HG03196 (cell line): ENCODE measurements at regions not wholly inside any gene's neighbourhood (a gene's known extent, or its start where the extent isn't known, plus 50 kb on each side); places are given as distances from the start of the nearest gene placed in this dataset.
A peak's percentile ranks its signal among the peaks of the same experiment; 100 is the strongest.
"Not testable (repeated sequence)": the region's sequence is repeated elsewhere in the genome, so short reads cannot be mapped to it uniquely, and the experiment has no call there.

ENCODE experiments used
- ATAC-seq: cut with Tn5 transposase; IDR thresholded peaks from one replicate; pipeline ENCODE4 v1.9.1; 2021; ENCODE audit not compliant: unreplicated experiment

GRCh38 chr4:84126911-84127310 lies 372.2 kb downstream of the NKX6-1 start:
- ATAC-seq = not testable (repeated sequence)

- no peak for ATAC-seq
Measured at GRCh38 chr4:84126061-84126787, 372.9 kb downstream of the NKX6-1 start.

DNA sequence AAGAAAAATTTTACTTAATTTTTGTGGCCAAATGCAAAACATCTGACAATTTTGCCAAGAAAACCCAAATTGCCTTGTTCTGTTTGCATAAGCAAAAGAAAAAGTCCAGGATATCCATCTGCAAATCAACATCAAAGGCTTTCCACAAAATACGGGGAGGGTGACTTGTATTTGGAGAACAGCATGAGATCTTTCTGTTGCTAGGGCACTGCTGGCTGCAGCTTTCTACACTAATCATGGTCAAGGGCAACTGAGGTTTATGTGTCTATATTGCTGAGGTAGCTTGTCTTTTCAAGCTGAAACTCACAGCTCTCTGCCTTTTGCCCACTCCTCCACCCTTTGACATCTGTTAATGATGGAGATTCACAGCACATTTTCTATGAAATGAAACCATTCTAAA lies 389.1 kb downstream of the NKX6-1 start:
- ATAC-seq = no peak

- ATAC-seq = not testable (repeated sequence)
Measured at GRCh38 chr4:84101653-84102625, 397.2 kb downstream of the NKX6-1 start.

DNA sequence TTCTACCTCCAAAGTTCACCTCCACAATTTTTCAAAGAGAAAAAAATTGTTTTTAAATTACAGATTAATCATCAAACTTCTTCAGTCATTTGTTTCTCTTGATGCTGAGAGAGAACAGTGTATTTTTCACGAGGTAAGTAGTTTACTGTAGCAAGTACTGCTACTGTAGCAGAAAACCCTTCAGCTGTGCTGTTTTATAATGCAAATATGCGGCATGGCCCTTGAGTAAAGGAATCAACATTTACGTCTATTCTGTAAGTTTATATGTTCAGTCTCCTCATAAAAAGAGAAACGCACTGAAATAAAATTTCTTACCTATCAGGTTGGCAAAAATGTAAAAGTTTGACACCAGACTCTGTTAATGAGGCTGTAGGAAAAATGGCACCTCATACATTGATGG lies 399.0 kb downstream of the NKX6-1 start:
- ATAC-seq = no peak

GRCh38 chr4:84099599-84099998 lies 399.5 kb downstream of the NKX6-1 start:
- no peak for ATAC-seq

- no peak for ATAC-seq
Measured at GRCh38 chr4:84091266-84091665, 407.8 kb downstream of the NKX6-1 start.

DNA sequence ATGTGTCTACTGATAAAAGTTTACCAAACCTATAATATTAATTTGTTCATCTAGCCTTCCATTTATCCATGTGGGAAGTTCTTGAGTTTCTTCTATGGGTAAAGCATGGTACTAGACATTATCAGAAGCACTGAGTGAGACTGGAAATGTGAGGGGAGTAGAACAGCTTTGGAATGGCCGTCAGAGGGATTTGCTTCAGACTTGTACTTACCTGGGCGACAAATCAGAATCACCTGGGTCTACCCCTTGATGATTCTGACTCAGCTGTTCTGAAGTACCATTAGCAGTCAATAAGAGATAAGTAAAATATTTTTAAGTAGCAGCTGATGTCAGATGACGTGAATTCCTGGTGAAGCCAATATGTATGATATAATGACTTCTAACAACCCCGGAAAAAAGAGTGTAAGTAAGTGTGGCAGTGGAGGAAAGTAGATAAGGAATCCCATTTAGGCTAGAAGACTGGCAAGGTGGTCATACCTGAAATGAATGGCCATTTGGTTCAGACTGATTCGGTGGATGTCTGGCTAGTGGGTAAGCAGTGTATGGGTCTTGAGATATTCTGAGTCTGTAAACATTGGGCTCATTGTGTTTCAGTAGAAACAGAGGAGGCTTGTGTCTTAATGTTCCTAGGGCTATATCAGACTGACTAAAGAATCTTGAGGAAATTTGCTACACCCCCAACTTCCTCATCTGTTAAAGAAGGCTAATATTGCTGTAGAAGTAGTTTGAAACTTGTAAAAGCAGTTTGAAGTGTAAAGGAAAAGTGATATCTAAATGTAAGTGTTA lies 409.2 kb downstream of the NKX6-1 start:
- no peak for ATAC-seq

GRCh38 chr4:84085986-84086385 lies 413.1 kb downstream of the NKX6-1 start:
- no peak for ATAC-seq

DNA sequence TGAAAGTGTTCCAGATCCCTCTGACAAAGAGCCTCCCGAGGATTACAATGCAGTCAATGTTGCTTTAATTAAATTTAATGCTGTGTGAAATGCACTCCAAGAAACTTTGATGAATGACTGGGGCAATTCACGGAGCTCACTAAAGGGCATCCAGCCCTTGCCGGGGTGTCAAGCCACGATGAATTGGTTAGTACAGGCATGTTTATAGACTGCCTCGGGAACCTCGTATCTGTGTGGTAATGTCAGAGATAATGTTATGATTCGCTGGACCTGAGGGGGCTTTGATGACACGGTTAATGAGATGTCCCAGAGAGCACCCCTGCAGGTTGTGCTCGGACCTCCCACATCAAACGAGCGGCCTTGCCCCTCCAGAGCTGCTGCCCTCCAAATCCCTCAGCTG lies 428.8 kb downstream of the NKX6-1 start:
- no peak for ATAC-seq

DNA sequence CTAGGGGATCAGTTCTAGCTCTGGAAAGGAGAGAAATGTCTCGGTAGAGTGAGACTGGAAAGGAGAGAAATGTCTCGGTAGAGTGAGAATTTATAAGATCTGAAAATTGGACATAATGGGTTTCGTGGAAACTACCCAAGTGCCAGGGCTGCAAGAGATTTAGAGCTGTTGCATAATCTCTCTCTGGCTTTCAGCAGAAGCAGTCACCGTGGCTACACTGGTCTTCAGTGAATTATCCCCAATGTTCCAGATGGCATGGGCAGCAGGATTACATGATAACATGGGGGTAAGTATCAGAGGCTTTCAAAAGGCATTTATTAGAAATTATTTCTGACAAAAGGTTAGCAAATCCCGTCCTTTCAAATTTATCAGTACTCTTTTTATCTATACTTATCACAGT lies 435.5 kb downstream of the NKX6-1 start:
- no peak for ATAC-seq

GRCh38 chr4:84058201-84058600 lies 440.9 kb downstream of the NKX6-1 start:
- no peak for ATAC-seq

GRCh38 chr4:84051639-84052038 lies 447.5 kb downstream of the NKX6-1 start:
- ATAC-seq = no peak

DNA sequence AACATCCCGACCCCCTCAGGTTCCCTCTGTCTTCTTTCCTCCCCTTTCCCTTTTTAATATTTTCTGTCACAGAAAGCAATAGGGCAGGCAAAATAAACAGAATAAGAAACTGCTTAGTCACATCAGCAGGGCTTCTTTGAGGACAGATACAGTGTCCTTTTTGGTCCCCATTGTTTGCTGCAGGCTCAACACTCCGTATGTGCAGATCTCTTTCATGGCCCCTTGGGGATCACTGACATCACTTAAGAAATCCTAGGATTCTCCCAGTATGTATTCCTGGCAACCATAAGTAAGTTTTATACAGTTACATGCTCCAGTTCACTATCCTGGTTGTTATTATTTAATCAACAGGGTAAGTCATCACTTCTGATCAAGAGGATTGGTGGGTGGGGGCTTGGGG lies 448.0 kb downstream of the NKX6-1 start:
- ATAC-seq = no peak

GRCh38 chr4:84050015-84050414 lies 449.1 kb downstream of the NKX6-1 start:
- ATAC-seq = no peak

DNA sequence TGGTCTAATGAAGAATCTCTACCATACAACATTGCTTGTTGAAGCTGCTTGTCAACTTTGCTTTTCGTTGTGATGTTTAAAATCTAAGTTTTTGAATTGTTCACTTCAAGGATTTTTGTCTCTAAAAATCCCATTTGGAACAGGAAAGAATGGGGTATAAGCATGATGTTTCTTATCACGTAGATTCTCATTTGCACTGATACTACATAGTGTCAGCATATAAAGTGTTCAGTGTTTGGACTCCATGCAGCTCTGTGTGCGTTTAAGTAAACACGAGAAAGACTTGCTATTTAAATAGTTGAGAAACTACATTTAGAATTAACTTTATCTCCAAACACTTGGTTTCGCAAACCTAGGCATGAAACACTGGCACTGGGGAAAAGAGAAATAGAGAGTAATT lies 452.5 kb downstream of the NKX6-1 start:
- ATAC-seq = no peak

DNA sequence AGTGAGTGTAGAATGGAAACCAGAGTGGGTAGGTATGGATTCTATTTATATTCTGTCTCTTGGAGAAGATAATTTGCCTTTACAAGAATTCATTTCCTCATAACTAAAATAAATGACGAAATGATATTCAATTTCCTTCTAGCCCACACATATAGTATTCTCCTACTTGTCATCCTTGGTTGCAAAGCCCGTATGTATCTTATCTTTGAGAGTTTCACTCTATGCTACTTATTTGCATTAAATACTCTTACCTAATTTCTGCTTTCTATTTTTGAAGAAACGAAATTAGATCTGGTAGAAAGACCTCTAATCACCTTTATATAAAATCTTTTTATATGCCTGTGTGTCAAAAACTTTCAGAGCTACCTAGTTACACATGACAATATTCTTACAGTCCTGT lies 457.7 kb downstream of the NKX6-1 start:
- no peak for ATAC-seq

GRCh38 chr4:84035568-84035967 lies 463.5 kb downstream of the NKX6-1 start:
- ATAC-seq = no peak

- peak; percentile 78 for ATAC-seq
Measured at GRCh38 chr4:84032372-84032771, 466.7 kb downstream of the NKX6-1 start.

DNA sequence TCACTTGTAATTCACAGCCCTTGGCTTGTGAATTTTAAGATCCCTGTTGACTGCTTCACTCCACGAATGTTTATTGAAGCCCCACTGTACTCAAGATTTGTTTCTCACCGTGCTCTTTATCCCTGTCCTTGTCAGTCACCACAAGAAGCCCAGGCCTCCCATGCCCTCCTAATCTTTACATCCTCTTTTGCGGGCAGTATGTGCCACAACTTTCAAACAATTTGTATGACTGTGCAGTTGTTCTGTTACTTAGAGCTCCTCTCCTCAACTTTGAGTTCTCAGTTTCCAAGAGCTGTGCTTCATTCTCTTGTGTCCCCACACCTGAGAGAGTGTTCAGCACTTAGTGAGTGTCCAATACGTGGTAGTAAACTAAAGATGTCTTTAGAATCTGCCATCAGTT lies 467.7 kb downstream of the NKX6-1 start:
- no peak for ATAC-seq

DNA sequence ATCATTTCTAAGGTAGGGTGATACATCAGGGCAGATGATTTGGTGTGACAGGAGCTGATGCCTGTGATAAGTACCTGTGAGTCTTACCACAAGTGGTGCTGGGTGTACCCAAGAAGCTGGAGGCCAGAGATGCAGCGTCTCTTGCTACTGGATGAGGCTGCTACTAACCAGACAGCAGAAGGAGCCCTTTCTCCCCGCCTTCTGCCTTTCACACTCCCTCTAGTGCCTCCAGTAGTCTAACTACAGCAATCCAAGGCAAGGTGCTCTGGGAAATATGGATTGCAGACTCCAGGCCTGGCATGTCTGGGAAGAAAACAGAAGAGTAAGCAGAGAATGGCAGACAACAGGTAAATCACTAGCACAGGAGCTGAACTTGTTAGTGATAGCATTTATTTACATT lies 470.8 kb downstream of the NKX6-1 start:
- no peak for ATAC-seq
